Astrocyte (in vitro differentiated cells and primary cell): ENCODE measurements at regions not wholly inside any gene's neighbourhood (a gene's known extent, or its start where the extent isn't known, plus 50 kb on each side); places are given as distances from the start of the nearest gene placed in this dataset.
"Not testable (repeated sequence)": the region's sequence is repeated elsewhere in the genome, so short reads cannot be mapped to it uniquely, and the experiment has no call there.

ENCODE experiments used
- DNase-seq: peaks from one replicate; pipeline ENCODE4 v3.0.0-alpha.2; 2010; ENCODE audit warnings: low read depth
- FAIRE-seq: peaks from 2 replicates; lab custom pipeline; 2011; peaks lifted over from hg19 to GRCh38; lab: Jason Lieb, UNC
- H2AFZ ChIP-seq: 2 replicates; pipeline ENCODE4 v1.6.0; 2012; ENCODE audit warnings: low read depth, low read length, inconsistent platforms
- H3K27ac ChIP-seq: 2 replicates; pipeline ENCODE4 v1.5.1; 2011; ENCODE audit warnings: low read depth, low read length, inconsistent platforms
- H3K27me3 ChIP-seq: 2 replicates; pipeline ENCODE4 v1.6.0; 2011; ENCODE audit warnings: low read length, inconsistent platforms; ENCODE audit not compliant: insufficient read depth
- H3K36me3 ChIP-seq: 2 replicates; pipeline ENCODE4 v1.5.1; 2011; ENCODE audit warnings: low read length, inconsistent platforms; ENCODE audit not compliant: insufficient read depth
- H3K4me1 ChIP-seq: 2 replicates; pipeline ENCODE4 v1.5.1; 2011; ENCODE audit warnings: low read length, inconsistent platforms; ENCODE audit not compliant: insufficient read depth
- H3K4me2 ChIP-seq: 2 replicates; pipeline ENCODE4 v1.6.0; 2012; ENCODE audit warnings: low read length, inconsistent platforms
- H3K4me3 ChIP-seq: 2 replicates; pipeline ENCODE4 v1.5.1; 2011; ENCODE audit warnings: low read depth, mild to moderate bottlenecking, low read length, inconsistent platforms; ENCODE audit not compliant: insufficient read depth
- H3K79me2 ChIP-seq: 2 replicates; pipeline ENCODE4 v1.6.0; 2012; ENCODE audit warnings: mild to moderate bottlenecking, low read length, inconsistent platforms; ENCODE audit not compliant: insufficient read depth
- H3K9ac ChIP-seq: 2 replicates; pipeline ENCODE4 v1.6.0; 2012; ENCODE audit warnings: mild to moderate bottlenecking, low read length, inconsistent platforms
- H3K9me3 ChIP-seq: 2 replicates; pipeline ENCODE4 v1.5.1; 2012; ENCODE audit warnings: low read depth, mild to moderate bottlenecking, low read length, inconsistent platforms; ENCODE audit not compliant: insufficient read depth
- H4K20me1 ChIP-seq: 2 replicates; pipeline ENCODE4 v1.6.0; 2012; ENCODE audit warnings: low read length, inconsistent platforms; ENCODE audit not compliant: insufficient read depth
- H3K27ac Mint-ChIP-seq: one replicate; pipeline ENCODE4 v1.8.0; 2021; ENCODE audit warnings: mild to moderate bottlenecking, mixed read lengths; ENCODE audit not compliant: unreplicated experiment
- H3K27me3 Mint-ChIP-seq: one replicate; pipeline ENCODE4 v1.8.0; 2021; ENCODE audit warnings: low read depth, mixed read lengths; ENCODE audit not compliant: unreplicated experiment
- H3K36me3 Mint-ChIP-seq: one replicate; pipeline ENCODE4 v1.8.0; 2021; ENCODE audit warnings: low read depth, mixed read lengths; ENCODE audit not compliant: unreplicated experiment
- H3K4me1 Mint-ChIP-seq: one replicate; pipeline ENCODE4 v1.8.0; 2021; ENCODE audit warnings: low read depth, mixed read lengths; ENCODE audit not compliant: unreplicated experiment
- H3K4me3 Mint-ChIP-seq: one replicate; pipeline ENCODE4 v1.8.0; 2021; ENCODE audit warnings: mild to moderate bottlenecking, moderate library complexity, mixed read lengths; ENCODE audit not compliant: unreplicated experiment
- H3K9me3 Mint-ChIP-seq: one replicate; pipeline ENCODE4 v1.8.0; 2021; ENCODE audit warnings: mild to moderate bottlenecking, mixed read lengths; ENCODE audit not compliant: unreplicated experiment
- EZH2 ChIP-seq: IDR thresholded peaks from 2 replicates; pipeline ENCODE4 v1.6.1; 2012; ENCODE audit warnings: mild to moderate bottlenecking, low read length, inconsistent platforms; ENCODE audit not compliant: insufficient read depth
- TF ChIP-seq, protein P1 (sequence below): IDR thresholded peaks from 2 replicates; pipeline ENCODE4 v1.5.1; 2011; ENCODE audit warnings: low read depth, mild to moderate bottlenecking, inconsistent platforms, low read length, moderate library complexity; ENCODE audit not compliant: insufficient read depth

GRCh38 chr3:20245781-20246180, 59.8 kb upstream of the SGO1 start:
- H3K9me3 Mint-ChIP-seq: peaks cover 4% of the 10 kb centered on the region
- Histone ChIP-seq H4K20me1 (no peaks in the 10 kb centered on the region), H3K36me3 (no peaks in the 10 kb centered on the region), H2AFZ (no peak overlapping the region), H3K9ac (no peak overlapping the region), H3K27ac (no peak overlapping the region), H3K4me2 (no peak overlapping the region), H3K9me3 (no peaks in the 10 kb centered on the region), H3K4me1 (no peaks in the 10 kb centered on the region), H3K4me3 (no peak overlapping the region), H3K79me2 (no peaks in the 10 kb centered on the region), H3K27me3 (no peaks in the 10 kb centered on the region)
- no peak overlapping the region for H3K27ac Mint-ChIP-seq
- no peaks in the 10 kb centered on the region for H3K27me3 Mint-ChIP-seq
- no peaks in the 10 kb centered on the region for H3K4me1 Mint-ChIP-seq
- no peak overlapping the region for H3K4me3 Mint-ChIP-seq
- TF ChIP-seq, protein P1, sequence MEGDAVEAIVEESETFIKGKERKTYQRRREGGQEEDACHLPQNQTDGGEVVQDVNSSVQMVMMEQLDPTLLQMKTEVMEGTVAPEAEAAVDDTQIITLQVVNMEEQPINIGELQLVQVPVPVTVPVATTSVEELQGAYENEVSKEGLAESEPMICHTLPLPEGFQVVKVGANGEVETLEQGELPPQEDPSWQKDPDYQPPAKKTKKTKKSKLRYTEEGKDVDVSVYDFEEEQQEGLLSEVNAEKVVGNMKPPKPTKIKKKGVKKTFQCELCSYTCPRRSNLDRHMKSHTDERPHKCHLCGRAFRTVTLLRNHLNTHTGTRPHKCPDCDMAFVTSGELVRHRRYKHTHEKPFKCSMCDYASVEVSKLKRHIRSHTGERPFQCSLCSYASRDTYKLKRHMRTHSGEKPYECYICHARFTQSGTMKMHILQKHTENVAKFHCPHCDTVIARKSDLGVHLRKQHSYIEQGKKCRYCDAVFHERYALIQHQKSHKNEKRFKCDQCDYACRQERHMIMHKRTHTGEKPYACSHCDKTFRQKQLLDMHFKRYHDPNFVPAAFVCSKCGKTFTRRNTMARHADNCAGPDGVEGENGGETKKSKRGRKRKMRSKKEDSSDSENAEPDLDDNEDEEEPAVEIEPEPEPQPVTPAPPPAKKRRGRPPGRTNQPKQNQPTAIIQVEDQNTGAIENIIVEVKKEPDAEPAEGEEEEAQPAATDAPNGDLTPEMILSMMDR: no peak
- TF ChIP-seq EZH2: no peak
- no peaks in the 10 kb centered on the region for H3K36me3 Mint-ChIP-seq
- DNase-seq: no peak
- FAIRE-seq: no peak

- H3K9me3 Mint-ChIP-seq: peaks cover 3% of the 10 kb centered on the region
- FAIRE-seq (no peak), DNase-seq (no peak)
- no peak overlapping the region for H3K4me3 Mint-ChIP-seq
- H3K36me3 Mint-ChIP-seq: peaks cover 2% of the 10 kb centered on the region
- H3K4me2 ChIP-seq: no peak overlapping the region
- no peak overlapping the region for H3K27ac Mint-ChIP-seq
- H3K9ac ChIP-seq: no peak overlapping the region
- no peaks in the 10 kb centered on the region for H4K20me1 ChIP-seq
- no peaks in the 10 kb centered on the region for H3K9me3 ChIP-seq
- no peak for TF ChIP-seq EZH2
- TF ChIP-seq, protein P1: no peak
- no peaks in the 10 kb centered on the region for H3K4me1 Mint-ChIP-seq
- H3K4me1 ChIP-seq: no peaks in the 10 kb centered on the region
- H3K36me3 ChIP-seq: no peaks in the 10 kb centered on the region
- H2AFZ ChIP-seq: no peak overlapping the region
- no peak overlapping the region for H3K27ac ChIP-seq
- H3K27me3 Mint-ChIP-seq: no peaks in the 10 kb centered on the region
- H3K27me3 ChIP-seq: no peaks in the 10 kb centered on the region
- no peak overlapping the region for H3K4me3 ChIP-seq
- H3K79me2 ChIP-seq: no peaks in the 10 kb centered on the region
Measured at GRCh38 chr3:20240154-20240883, 54.3 kb upstream of the SGO1 start.

DNA sequence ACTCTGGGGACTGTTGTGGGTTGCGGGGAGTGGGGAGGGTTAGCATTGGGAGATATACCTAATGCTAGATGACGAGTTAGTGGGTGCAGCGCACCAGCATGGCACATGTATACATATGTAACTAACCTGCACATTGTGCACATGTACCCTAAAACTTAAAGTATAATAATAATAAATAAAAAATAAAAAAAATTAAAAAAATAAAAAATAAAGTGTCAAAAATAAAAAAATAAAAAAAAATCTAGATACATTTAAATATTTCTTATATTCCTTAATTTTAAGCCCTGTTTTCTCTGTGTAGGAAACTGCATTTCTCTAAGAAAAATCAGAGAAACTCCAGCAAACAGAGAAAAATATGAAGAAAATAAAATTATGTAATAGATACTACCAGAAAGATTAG, 52.2 kb upstream of the SGO1 start:
- not testable (repeated sequence) for H3K4me2 ChIP-seq, H3K79me2 ChIP-seq, H3K9me3 Mint-ChIP-seq, H3K27me3 ChIP-seq, H3K27ac ChIP-seq, H3K27ac Mint-ChIP-seq, H3K9me3 ChIP-seq, FAIRE-seq, H2AFZ ChIP-seq, H4K20me1 ChIP-seq, H3K4me1 ChIP-seq, H3K36me3 Mint-ChIP-seq, H3K36me3 ChIP-seq, H3K4me3 Mint-ChIP-seq, H3K4me1 Mint-ChIP-seq, DNase-seq, H3K27me3 Mint-ChIP-seq, H3K4me3 ChIP-seq, H3K9ac ChIP-seq
